H9 (cell line): ENCODE measurements at regions not wholly inside any gene's neighbourhood (a gene's known extent, or its start where the extent isn't known, plus 50 kb on each side); places are given as distances from the start of the nearest gene placed in this dataset.

ENCODE experiments used
- DNase-seq: peaks from one replicate; pipeline ENCODE4 v3.0.0-alpha.2; 2017
- H2AFZ ChIP-seq: one replicate; pipeline ENCODE4 v1.6.1; 2013; ENCODE audit warnings: mild to moderate bottlenecking, low read length, control low read depth, moderate library complexity
- H2AK5ac ChIP-seq: 2 replicates; pipeline ENCODE4 v1.6.1; 2013; ENCODE audit warnings: low read length, control low read depth, mixed read lengths; ENCODE audit not compliant: insufficient read length
- H2BK120ac ChIP-seq: one replicate; pipeline ENCODE4 v1.6.1; 2013; ENCODE audit warnings: low read depth, mild to moderate bottlenecking, low read length, control low read depth, inconsistent platforms; ENCODE audit not compliant: poor library complexity, severe bottlenecking
- H2BK12ac ChIP-seq: 2 replicates; pipeline ENCODE4 v1.6.1; 2013; ENCODE audit warnings: low read length, control low read depth, mixed read lengths, low read depth; ENCODE audit not compliant: insufficient read length
- H2BK15ac ChIP-seq: 2 replicates; pipeline ENCODE4 v1.6.1; 2013; ENCODE audit warnings: low read depth, low read length, control low read depth
- H2BK20ac ChIP-seq: one replicate; pipeline ENCODE4 v1.6.1; 2013; ENCODE audit warnings: low read depth, mild to moderate bottlenecking, low read length, control low read depth, inconsistent platforms; ENCODE audit not compliant: poor library complexity, severe bottlenecking
- H2BK5ac ChIP-seq: 2 replicates; pipeline ENCODE4 v1.6.1; 2013; ENCODE audit warnings: low read length, control low read depth, mixed read lengths; ENCODE audit not compliant: insufficient read length
- H3K14ac ChIP-seq: 2 replicates; pipeline ENCODE4 v1.6.1; 2013; ENCODE audit warnings: low read length, control low read depth; ENCODE audit not compliant: insufficient read depth
- H3K18ac ChIP-seq: 2 replicates; pipeline ENCODE4 v1.6.1; 2013; ENCODE audit warnings: low read depth, mild to moderate bottlenecking, mixed read lengths, low read length, control low read depth; ENCODE audit not compliant: insufficient read length
- H3K23ac ChIP-seq: 2 replicates; pipeline ENCODE4 v1.6.1; 2013; ENCODE audit warnings: low read length, control low read depth, mixed read lengths, low read depth; ENCODE audit not compliant: insufficient read length
- H3K23me2 ChIP-seq: 2 replicates; pipeline ENCODE4 v1.6.1; 2013; ENCODE audit warnings: low read depth, mild to moderate bottlenecking, mixed read lengths, low read length, control low read depth; ENCODE audit not compliant: insufficient read length, poor library complexity, severe bottlenecking
- H3K27ac ChIP-seq: 2 replicates; pipeline ENCODE4 v1.5.1; 2013; ENCODE audit warnings: low read length, control low read depth, mixed read lengths, low read depth; ENCODE audit not compliant: insufficient read length
- H3K27me3 ChIP-seq: 2 replicates; pipeline ENCODE4 v1.6.1; 2013; ENCODE audit warnings: low read length, control low read depth, inconsistent platforms; ENCODE audit not compliant: insufficient read depth
- H3K4ac ChIP-seq: 2 replicates; pipeline ENCODE4 v1.6.1; 2013; ENCODE audit warnings: low read depth, mild to moderate bottlenecking, control low read depth, inconsistent platforms, low read length, moderate library complexity
- H3K4me1 ChIP-seq: 2 replicates; pipeline ENCODE4 v1.6.1; 2013; ENCODE audit warnings: low read length, control low read depth, inconsistent platforms; ENCODE audit not compliant: insufficient read depth
- H3K4me2 ChIP-seq: 2 replicates; pipeline ENCODE4 v1.6.1; 2013; ENCODE audit warnings: low read length, control low read depth, mixed read lengths; ENCODE audit not compliant: insufficient read length, insufficient read depth
- H3K56ac ChIP-seq: 2 replicates; pipeline ENCODE4 v1.6.1; 2013; ENCODE audit warnings: low read depth, mild to moderate bottlenecking, mixed read lengths, low read length, control low read depth; ENCODE audit not compliant: insufficient read length
- H3K79me1 ChIP-seq: 2 replicates; pipeline ENCODE4 v1.6.1; 2013; ENCODE audit warnings: low read depth, mild to moderate bottlenecking, moderate library complexity, low read length, control low read depth, inconsistent platforms; ENCODE audit not compliant: insufficient read depth, poor library complexity, severe bottlenecking
- H3K79me2 ChIP-seq: 2 replicates; pipeline ENCODE4 v1.6.1; 2013; ENCODE audit warnings: low read length, control low read depth, inconsistent platforms; ENCODE audit not compliant: insufficient read depth
- H3K9ac ChIP-seq: 2 replicates; pipeline ENCODE4 v1.6.1; 2013; ENCODE audit warnings: low read length, control low read depth, mixed read lengths; ENCODE audit not compliant: insufficient read length; ENCODE audit errors: extremely low read depth
- H3K9me3 ChIP-seq: one replicate; pipeline ENCODE4 v1.6.1; 2013; ENCODE audit warnings: low read depth, low read length, inconsistent platforms; ENCODE audit not compliant: control insufficient read depth
- H3T11ph ChIP-seq: one replicate; pipeline ENCODE4 v1.6.1; 2013; ENCODE audit warnings: mild to moderate bottlenecking, low read length, control low read depth, inconsistent platforms
- H4K20me1 ChIP-seq: one replicate; pipeline ENCODE4 v1.6.1; 2013; ENCODE audit not compliant: control insufficient read depth, insufficient read length, insufficient read depth
- H4K5ac ChIP-seq: 2 replicates; pipeline ENCODE4 v1.6.1; 2013; ENCODE audit warnings: low read depth, mild to moderate bottlenecking, mixed read lengths, low read length, control low read depth; ENCODE audit not compliant: insufficient read length
- H4K8ac ChIP-seq: replicated peaks from 2 replicates; pipeline ENCODE4 v1.6.1; 2013; ENCODE audit warnings: low read length, control low read depth, mixed read lengths, low read depth; ENCODE audit not compliant: insufficient read length
- H4K91ac ChIP-seq: 2 replicates; pipeline ENCODE4 v1.6.1; 2013; ENCODE audit warnings: low read depth, mild to moderate bottlenecking, moderate library complexity, mixed read lengths, low read length, control low read depth; ENCODE audit not compliant: insufficient read length
- H3K27ac Mint-ChIP-seq, 3 experiments: 2 replicates in 2 of 3; 3 replicates in 1 of 3; pipeline ENCODE4 v1.8.0; 2020 to 2021; ENCODE audit warnings: mixed read lengths in 3 of 3, mild to moderate bottlenecking in 1 of 3, moderate library complexity in 1 of 3
- H3K27me3 Mint-ChIP-seq: 2 replicates; pipeline ENCODE4 v1.8.0; 2021; ENCODE audit warnings: low read depth, mild to moderate bottlenecking, moderate library complexity, mixed read lengths
- H3K36me3 Mint-ChIP-seq, 3 experiments: 2 replicates in 2 of 3; 3 replicates in 1 of 3; pipeline ENCODE4 v1.8.0; 2020 to 2021; ENCODE audit warnings: low read depth in 3 of 3, mixed read lengths in 3 of 3; ENCODE audit not compliant: insufficient read depth in 1 of 3
- H3K4me1 Mint-ChIP-seq, 2 experiments: 2 replicates each; pipeline ENCODE4 v1.8.0; 2020; ENCODE audit warnings: mixed read lengths in 2 of 2
- H3K4me3 Mint-ChIP-seq, 2 experiments: 2 replicates in 1 of 2; 3 replicates in 1 of 2; pipeline ENCODE4 v1.8.0; 2020 to 2021; ENCODE audit warnings: mild to moderate bottlenecking in 2 of 2, mixed read lengths in 2 of 2, moderate library complexity in 1 of 2
- H3K9me3 Mint-ChIP-seq, 2 experiments: 2 replicates in 1 of 2; 3 replicates in 1 of 2; pipeline ENCODE4 v1.8.0; 2020; ENCODE audit warnings: mild to moderate bottlenecking in 2 of 2, mixed read lengths in 2 of 2, moderate library complexity in 1 of 2
- CTCF ChIP-seq: fragments of 200-600 bp; sonication (generic); conservative IDR thresholded peaks from 3 replicates; pipeline ENCODE4 v1.8.0; 2021; ENCODE audit warnings: antibody characterized with exemption, mild to moderate bottlenecking
- WGBS: extraction: QIAGEN DNeasy Blood & Tissue Kit; methylation state at CpG from one replicate; pipeline ENCODE4 v1.1.7; 2013; ENCODE audit warnings: missing lambda C conversion rate, low lambda C conversion rate, mixed read lengths; ENCODE audit not compliant: insufficient read length; ENCODE audit errors: extremely low coverage; 5-methylcytosine and 5-hydroxymethylcytosine counted together

GRCh38 chr4:137638934-137639333 lies 106.6 kb upstream of the PCDH18 start:
- Histone ChIP-seq H2BK120ac (no peak overlapping the region), H2BK20ac (no peak overlapping the region), H4K5ac (no peak overlapping the region), H4K8ac (no peak overlapping the region), H3K79me1 (no peaks in the 10 kb centered on the region), H3K23ac (no peak overlapping the region), H3K9ac (no peak overlapping the region), H3K4me1 (no peaks in the 10 kb centered on the region), H3K4me2 (no peak overlapping the region), H3K79me2 (no peaks in the 10 kb centered on the region), H2AK5ac (no peak overlapping the region), H3K27ac (no peak overlapping the region), H2BK12ac (no peak overlapping the region), H3K56ac (no peak overlapping the region), H2BK5ac (no peak overlapping the region), H2AFZ (no peak overlapping the region), H3K9me3 (no peaks in the 10 kb centered on the region), H3K14ac (no peak overlapping the region), H3K4ac (no peak overlapping the region), H3K23me2 (no peaks in the 10 kb centered on the region), H4K91ac (no peak overlapping the region), H3K18ac (no peak overlapping the region), H3K27me3 (no peaks in the 10 kb centered on the region), H3T11ph (no peak overlapping the region), H4K20me1 (no peaks in the 10 kb centered on the region), H2BK15ac (no peak overlapping the region)
- Mint-ChIP-seq H3K36me3 (no peaks in the 10 kb centered on the region), H3K27ac (no peak overlapping the region), H3K4me1 (peaks cover 4 to 10% of the 10 kb centered on the region in 2 experiments), H3K4me3 (no peak overlapping the region), H3K27me3 (no peaks in the 10 kb centered on the region), H3K9me3 (no peaks in the 10 kb centered on the region)
- no peak for DNase-seq
- TF ChIP-seq CTCF, result no peak
- no CpG with 5 or more reads among the region's 2 CpGs for WGBS
